Breast epithelium (tissue), 3 donors: ENCODE measurements at regions not wholly inside any gene's neighbourhood (a gene's known extent, or its start where the extent isn't known, plus 50 kb on each side); places are given as distances from the start of the nearest gene placed in this dataset.

Experiments used
- POLR2A ChIP-seq: fragments of 450-650 bp; IDR thresholded peaks from one replicate; pipeline ENCODE4 v1.6.1; 2016; ENCODE audit warnings: antibody characterized with exemption, mild to moderate bottlenecking, moderate library complexity
- POLR2AphosphoS5 ChIP-seq, 3 donors: sonication (generic); formaldehyde crosslinking; IDR thresholded peaks; one replicate each; pipeline ENCODE4 v1.6.1; 2017; ENCODE audit warnings: antibody characterized with exemption in 3 of 3
- TF ChIP-seq, protein P1 (sequence below), 3 donors: fragments of 450-650 bp; IDR thresholded peaks; one replicate each; pipeline ENCODE4 v1.5.1; 2016 to 2017; ENCODE audit warnings: antibody characterized with exemption in 3 of 3, mild to moderate bottlenecking in 3 of 3, moderate library complexity in 3 of 3

DNA sequence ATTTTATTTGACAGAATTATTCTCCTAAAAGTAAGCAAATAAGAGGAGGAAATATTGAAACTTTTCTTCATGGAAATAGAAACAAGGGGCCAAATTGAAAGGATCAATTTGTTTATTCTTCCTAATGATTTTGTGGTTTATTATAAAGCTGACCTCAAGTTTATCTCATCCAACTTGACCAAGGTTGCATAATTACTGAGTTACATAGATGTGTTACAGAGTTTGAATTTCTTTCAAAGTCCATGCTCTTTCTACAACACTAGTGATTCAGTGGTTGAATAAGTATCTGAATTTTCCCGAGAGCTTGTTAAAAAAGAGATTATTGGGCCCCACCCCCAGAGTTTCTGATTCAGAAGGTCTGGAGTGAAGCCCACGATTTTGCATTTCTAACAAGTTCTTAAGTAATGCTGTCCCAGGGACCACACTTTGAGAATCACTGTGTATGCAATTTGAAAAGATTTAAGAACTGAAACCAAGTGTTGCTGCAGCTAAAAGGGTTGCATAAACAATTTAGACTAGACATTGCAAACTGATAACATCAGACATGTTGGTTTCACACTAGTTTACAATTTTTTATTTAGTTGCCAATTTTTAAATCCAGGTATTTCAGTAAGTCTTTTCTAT, 485.7 kb upstream of the ANO5 start:
- TF ChIP-seq POLR2AphosphoS5 (IDR thresholded peaks at IDR 0.05) (no peak), POLR2A (no peak)
- TF ChIP-seq, protein P1, sequence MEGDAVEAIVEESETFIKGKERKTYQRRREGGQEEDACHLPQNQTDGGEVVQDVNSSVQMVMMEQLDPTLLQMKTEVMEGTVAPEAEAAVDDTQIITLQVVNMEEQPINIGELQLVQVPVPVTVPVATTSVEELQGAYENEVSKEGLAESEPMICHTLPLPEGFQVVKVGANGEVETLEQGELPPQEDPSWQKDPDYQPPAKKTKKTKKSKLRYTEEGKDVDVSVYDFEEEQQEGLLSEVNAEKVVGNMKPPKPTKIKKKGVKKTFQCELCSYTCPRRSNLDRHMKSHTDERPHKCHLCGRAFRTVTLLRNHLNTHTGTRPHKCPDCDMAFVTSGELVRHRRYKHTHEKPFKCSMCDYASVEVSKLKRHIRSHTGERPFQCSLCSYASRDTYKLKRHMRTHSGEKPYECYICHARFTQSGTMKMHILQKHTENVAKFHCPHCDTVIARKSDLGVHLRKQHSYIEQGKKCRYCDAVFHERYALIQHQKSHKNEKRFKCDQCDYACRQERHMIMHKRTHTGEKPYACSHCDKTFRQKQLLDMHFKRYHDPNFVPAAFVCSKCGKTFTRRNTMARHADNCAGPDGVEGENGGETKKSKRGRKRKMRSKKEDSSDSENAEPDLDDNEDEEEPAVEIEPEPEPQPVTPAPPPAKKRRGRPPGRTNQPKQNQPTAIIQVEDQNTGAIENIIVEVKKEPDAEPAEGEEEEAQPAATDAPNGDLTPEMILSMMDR (IDR thresholded peaks at IDR 0.05) = no peak
